ENCODE measurements at regions not wholly inside any gene's neighbourhood (a gene's known extent, or its start where the extent isn't known, plus 50 kb on each side); places are given as distances from the start of the nearest gene placed in this dataset.

GRCh38 chr2:19542796-19543662, 184.6 kb upstream of the OSR1 start:
- DNase-seq (ENCODE audit: low spot score): no peak
- Histone ChIP-seq H3K36me3 (ENCODE audit: low read depth) (no peaks in the 10 kb centered on the region), H3K9me3 (ENCODE audit: severe bottlenecking) (no peaks in the 10 kb centered on the region), H3K4me1 (ENCODE audit: insufficient read depth, poor library complexity, severe bottlenecking) (peaks cover 55% of the 10 kb centered on the region), H3K4me3 (ENCODE audit: severe bottlenecking) (no peak overlapping the region), H3K27me3 (ENCODE audit: insufficient read depth, poor library complexity, severe bottlenecking) (no peaks in the 10 kb centered on the region), H3K27ac (ENCODE audit: poor library complexity, severe bottlenecking) (peak overlapping the region; percentile 97)
- TF ChIP-seq, protein P1, sequence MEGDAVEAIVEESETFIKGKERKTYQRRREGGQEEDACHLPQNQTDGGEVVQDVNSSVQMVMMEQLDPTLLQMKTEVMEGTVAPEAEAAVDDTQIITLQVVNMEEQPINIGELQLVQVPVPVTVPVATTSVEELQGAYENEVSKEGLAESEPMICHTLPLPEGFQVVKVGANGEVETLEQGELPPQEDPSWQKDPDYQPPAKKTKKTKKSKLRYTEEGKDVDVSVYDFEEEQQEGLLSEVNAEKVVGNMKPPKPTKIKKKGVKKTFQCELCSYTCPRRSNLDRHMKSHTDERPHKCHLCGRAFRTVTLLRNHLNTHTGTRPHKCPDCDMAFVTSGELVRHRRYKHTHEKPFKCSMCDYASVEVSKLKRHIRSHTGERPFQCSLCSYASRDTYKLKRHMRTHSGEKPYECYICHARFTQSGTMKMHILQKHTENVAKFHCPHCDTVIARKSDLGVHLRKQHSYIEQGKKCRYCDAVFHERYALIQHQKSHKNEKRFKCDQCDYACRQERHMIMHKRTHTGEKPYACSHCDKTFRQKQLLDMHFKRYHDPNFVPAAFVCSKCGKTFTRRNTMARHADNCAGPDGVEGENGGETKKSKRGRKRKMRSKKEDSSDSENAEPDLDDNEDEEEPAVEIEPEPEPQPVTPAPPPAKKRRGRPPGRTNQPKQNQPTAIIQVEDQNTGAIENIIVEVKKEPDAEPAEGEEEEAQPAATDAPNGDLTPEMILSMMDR (IDR thresholded peaks at IDR 0.05; ENCODE audit: poor library complexity, severe bottlenecking): no peak
- ATAC-seq (ENCODE audit: low read depth): no peak

DNA sequence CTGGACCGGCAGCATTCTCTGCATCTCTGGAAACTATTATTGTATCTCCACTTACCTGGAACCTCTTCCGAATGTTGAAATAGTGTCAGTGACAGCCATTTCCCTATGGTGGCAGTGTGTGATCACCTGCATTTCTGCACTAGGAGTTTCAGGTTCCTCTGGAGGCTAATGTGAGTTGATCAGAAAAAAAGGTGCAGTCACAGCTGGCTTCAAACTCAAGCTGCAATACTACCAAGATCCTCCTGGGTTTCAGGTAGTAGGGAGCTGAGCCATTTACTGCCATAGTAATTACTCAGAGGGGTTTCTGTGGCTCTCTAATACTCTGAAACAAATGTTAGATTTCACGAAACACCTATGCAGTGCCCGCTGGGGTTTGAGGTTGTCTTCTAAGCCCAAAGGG, 183.5 kb upstream of the OSR1 start:
- DNase-seq (ENCODE audit: low spot score): no peak
- Histone ChIP-seq H3K27ac (ENCODE audit: poor library complexity, severe bottlenecking) (peak overlapping the region; percentile 97), H3K36me3 (ENCODE audit: low read depth) (no peaks in the 10 kb centered on the region), H3K27me3 (ENCODE audit: insufficient read depth, poor library complexity, severe bottlenecking) (no peaks in the 10 kb centered on the region), H3K4me1 (ENCODE audit: insufficient read depth, poor library complexity, severe bottlenecking) (peaks cover 62% of the 10 kb centered on the region), H3K9me3 (ENCODE audit: severe bottlenecking) (no peaks in the 10 kb centered on the region), H3K4me3 (ENCODE audit: severe bottlenecking) (no peak overlapping the region)
- ATAC-seq (ENCODE audit: low read depth): no peak
- TF ChIP-seq, protein P1 (IDR thresholded peaks at IDR 0.05; ENCODE audit: poor library complexity, severe bottlenecking): no peak

GRCh38 chr2:19540739-19541525, 182.5 kb upstream of the OSR1 start:
- Histone ChIP-seq H3K4me1 (ENCODE audit: insufficient read depth, poor library complexity, severe bottlenecking) (peaks cover 66% of the 10 kb centered on the region), H3K27me3 (ENCODE audit: insufficient read depth, poor library complexity, severe bottlenecking) (no peaks in the 10 kb centered on the region), H3K36me3 (ENCODE audit: low read depth) (no peaks in the 10 kb centered on the region), H3K9me3 (ENCODE audit: severe bottlenecking) (no peaks in the 10 kb centered on the region), H3K27ac (ENCODE audit: poor library complexity, severe bottlenecking) (peak overlapping the region; percentile 97), H3K4me3 (ENCODE audit: severe bottlenecking) (no peak overlapping the region)
- TF ChIP-seq, protein P1 (IDR thresholded peaks at IDR 0.05; ENCODE audit: poor library complexity, severe bottlenecking): no peak
- ATAC-seq (ENCODE audit: low read depth): peak; percentile 81
- DNase-seq (ENCODE audit: low spot score): peak; percentile 65

DNA sequence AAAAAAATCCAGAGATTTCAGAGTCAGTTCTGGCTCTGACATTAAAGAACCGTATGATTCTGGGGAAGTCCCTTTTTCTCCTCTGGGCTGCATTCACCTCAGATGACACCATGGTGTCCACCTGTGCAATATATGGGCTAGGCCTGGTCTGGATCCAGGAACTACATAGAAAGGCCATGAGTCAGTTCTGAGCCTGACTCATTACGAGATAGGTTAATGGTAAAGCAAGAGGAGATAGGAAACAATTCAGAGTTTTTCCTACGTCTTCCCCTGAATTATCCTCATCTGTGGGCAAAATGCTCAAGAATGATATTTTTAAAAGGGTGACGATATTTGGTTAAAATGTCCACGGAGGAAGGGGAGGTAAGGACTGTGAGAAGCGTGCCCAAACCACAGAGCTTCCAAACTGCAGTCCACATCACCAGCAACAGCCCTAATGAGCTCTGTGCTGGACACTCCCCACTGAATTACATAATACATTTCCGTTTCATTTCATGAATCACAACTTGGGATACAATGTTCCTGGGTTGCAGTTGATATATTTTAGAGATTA, 180.1 kb upstream of the OSR1 start:
- DNase-seq (ENCODE audit: low spot score) (peak; percentile 86), ATAC-seq (ENCODE audit: low read depth) (peak; percentile 86)
- Histone ChIP-seq H3K27me3 (ENCODE audit: insufficient read depth, poor library complexity, severe bottlenecking) (no peaks in the 10 kb centered on the region), H3K9me3 (ENCODE audit: severe bottlenecking) (no peaks in the 10 kb centered on the region), H3K4me3 (ENCODE audit: severe bottlenecking) (no peak overlapping the region), H3K4me1 (ENCODE audit: insufficient read depth, poor library complexity, severe bottlenecking) (peaks cover 54% of the 10 kb centered on the region), H3K27ac (ENCODE audit: poor library complexity, severe bottlenecking) (peak overlapping the region; percentile 97), H3K36me3 (ENCODE audit: low read depth) (no peaks in the 10 kb centered on the region)
- TF ChIP-seq, protein P1 (IDR thresholded peaks at IDR 0.05; ENCODE audit: poor library complexity, severe bottlenecking): no peak

Measured in RWPE2 (cell line).